HepG2 (cell line): ENCODE measurements at regions not wholly inside any gene's neighbourhood (a gene's known extent, or its start where the extent isn't known, plus 50 kb on each side); places are given as distances from the start of the nearest gene placed in this dataset.
A peak's percentile ranks its signal among the peaks of the same experiment; 100 is the strongest.

Experiments
- CHCHD3 ChIP-seq: sonication (generic); formaldehyde crosslinking; IDR thresholded peaks from 2 replicates; pipeline ENCODE4 v1.8.0; 2022; ENCODE audit warnings: mild to moderate bottlenecking, missing genetic modification reagents, moderate library complexity
- DNMT1 ChIP-seq: sonication (generic); formaldehyde crosslinking; IDR thresholded peaks from 2 replicates; pipeline ENCODE4 v1.5.1; 2020; ENCODE audit warnings: mild to moderate bottlenecking, missing genetic modification reagents
- EP300 ChIP-seq, 3 experiments: sonication (generic) in 1 of 3; formaldehyde crosslinking in 1 of 3; IDR thresholded peaks; 2 replicates each; pipeline versions ENCODE4 v1.5.1 to v1.6.1; 2011 to 2020; ENCODE audit warnings: low read depth in 2 of 3, low read length in 2 of 3, borderline replicate concordance in 1 of 3, improper control_type of control experiment in 1 of 3, mild to moderate bottlenecking in 1 of 3, missing genetic modification reagents in 1 of 3, moderate library complexity in 1 of 3
- IRF2 ChIP-seq: IDR thresholded peaks from 2 replicates; pipeline ENCODE4 v1.6.1; 2018; ENCODE audit warnings: missing genetic modification reagents, missing compliant biosample characterization
- JUN ChIP-seq: sonication (generic); formaldehyde crosslinking; IDR thresholded peaks from 2 replicates; pipeline ENCODE4 v1.4.0; 2020; ENCODE audit warnings: mild to moderate bottlenecking, missing genetic modification reagents
- MAZ ChIP-seq, 2 experiments: sonication (generic) in 1 of 2; formaldehyde crosslinking in 1 of 2; IDR thresholded peaks; 2 replicates each; pipeline versions ENCODE4 v1.5.0 to v1.6.1; 2012 to 2020; ENCODE audit warnings: low read depth in 2 of 2, mild to moderate bottlenecking in 2 of 2, borderline replicate concordance in 1 of 2, improper control_type of control experiment in 1 of 2, low read length in 1 of 2, missing genetic modification reagents in 1 of 2, moderate library complexity in 1 of 2
- MNT ChIP-seq: fragments of 450-650 bp; IDR thresholded peaks from 2 replicates; pipeline ENCODE4 v1.6.1; 2016
- NR2C2 ChIP-seq: sonication (generic); formaldehyde crosslinking; IDR thresholded peaks from 2 replicates; pipeline ENCODE4 v1.4.0; 2020; ENCODE audit warnings: missing genetic modification reagents, mild to moderate bottlenecking, moderate library complexity, borderline replicate concordance
- PLRG1 ChIP-seq: fragments of 450-650 bp; conservative IDR thresholded peaks from 2 replicates; pipeline ENCODE4 v1.6.1; 2016
- POGZ ChIP-seq: sonication (generic); formaldehyde crosslinking; IDR thresholded peaks from 2 replicates; pipeline ENCODE4 v1.4.0; 2020; ENCODE audit warnings: mild to moderate bottlenecking, missing genetic modification reagents
- PRMT3 ChIP-seq: sonication (generic); formaldehyde crosslinking; IDR thresholded peaks from 2 replicates; pipeline ENCODE4 v1.8.1; 2022; ENCODE audit warnings: low read depth, mild to moderate bottlenecking, moderate library complexity, missing genetic modification reagents, borderline replicate concordance
- ZMYM2 ChIP-seq: sonication (generic); formaldehyde crosslinking; IDR thresholded peaks from 2 replicates; pipeline ENCODE4 v1.8.0; 2022; ENCODE audit warnings: mild to moderate bottlenecking, missing genetic modification reagents
- ZNF234 ChIP-seq: sonication (generic); formaldehyde crosslinking; conservative IDR thresholded peaks from 2 replicates; pipeline ENCODE4 v1.5.1; 2020; ENCODE audit warnings: mild to moderate bottlenecking, missing genetic modification reagents
- ZNF292 ChIP-seq: sonication (generic); formaldehyde crosslinking; IDR thresholded peaks from 2 replicates; pipeline ENCODE4 v1.8.1; 2022; ENCODE audit warnings: mild to moderate bottlenecking, low read depth, missing genetic modification reagents, borderline replicate concordance
- ZNF329 ChIP-seq: sonication (generic); formaldehyde crosslinking; IDR thresholded peaks from 2 replicates; pipeline ENCODE4 v1.9.0; 2021; ENCODE audit warnings: low read depth, mild to moderate bottlenecking, missing genetic modification reagents
- ZNF543 ChIP-seq: sonication (generic); formaldehyde crosslinking; IDR thresholded peaks from 2 replicates; pipeline ENCODE4 v1.4.0; 2020; ENCODE audit warnings: mild to moderate bottlenecking, missing genetic modification reagents
- ZNF687 ChIP-seq: sonication (generic); formaldehyde crosslinking; IDR thresholded peaks from 2 replicates; pipeline ENCODE4 v1.5.1; 2020; ENCODE audit warnings: mild to moderate bottlenecking, missing genetic modification reagents, moderate library complexity
- ZNF776 ChIP-seq: sonication (generic); formaldehyde crosslinking; IDR thresholded peaks from 2 replicates; pipeline ENCODE4 v1.4.0; 2020; ENCODE audit warnings: mild to moderate bottlenecking, missing genetic modification reagents
- ZSCAN29 ChIP-seq: sonication (generic); formaldehyde crosslinking; conservative IDR thresholded peaks from 2 replicates; pipeline ENCODE4 v1.4.0; 2020; ENCODE audit warnings: mild to moderate bottlenecking, missing genetic modification reagents
- TF ChIP-seq, protein P1 (sequence below): sonication (generic); formaldehyde crosslinking; IDR thresholded peaks from 2 replicates; pipeline ENCODE4 v1.8.1; 2023; ENCODE audit warnings: missing genetic modification reagents, mild to moderate bottlenecking, borderline replicate concordance
- TF ChIP-seq, protein P2 (sequence below): sonication (generic); formaldehyde crosslinking; IDR thresholded peaks from 2 replicates; pipeline ENCODE4 v1.5.0; 2020; ENCODE audit warnings: mild to moderate bottlenecking, missing genetic modification reagents

GRCh38 chr16:87550495-87550961, 51.8 kb upstream of the JPH3 start (continued):
- TF ChIP-seq ZNF234 (CRISPR knock-in tag) (peak; percentile 66; the same call in 1 of the 2 replicates), ZNF776 (CRISPR knock-in tag) (0 out of 2 replicates have a peak, but pooled peaks have one; percentile 44), JUN (CRISPR knock-in tag) (peak; percentile 57; the same call in 1 of the 2 replicates), MNT (no peak), DNMT1 (CRISPR knock-in tag) (no peak), PLRG1 (no peak), EP300 (IDR thresholded peaks at IDR 0.05; ENCODE audit: low read depth in 2 of 2, low read length in 2 of 2) (no peak), EP300 (CRISPR knock-in tag; IDR thresholded peaks at IDR 0.05; ENCODE audit: borderline replicate concordance) (no peak), ZNF543 (CRISPR knock-in tag) (no peak), ZNF329 (CRISPR knock-in tag) (0 out of 2 replicates have a peak, but pooled peaks have one; percentile 24), PRMT3 (no peak), POGZ (CRISPR knock-in tag) (0 out of 2 replicates have a peak, but pooled peaks have one; percentile 58), NR2C2 (peak; percentile 35; the same call in 1 of the 2 replicates), ZNF687 (CRISPR knock-in tag) (peak; percentile 66), ZSCAN29 (CRISPR knock-in tag) (0 out of 2 replicates have a peak, but pooled peaks have one; percentile 50), IRF2 (CRISPR knock-in tag) (0 out of 2 replicates have a peak, but pooled peaks have one; percentile 34), ZMYM2 (CRISPR knock-in tag) (no peak), CHCHD3 (CRISPR knock-in tag) (no peak), MAZ (IDR thresholded peaks at IDR 0.05; ENCODE audit: borderline replicate concordance, low read depth, low read length) (no peak), MAZ (CRISPR knock-in tag; IDR thresholded peaks at IDR 0.05; ENCODE audit: low read depth) (0 out of 2 replicates have a peak, but pooled peaks have one; percentile 30), ZNF292 (CRISPR knock-in tag) (no peak)
- TF ChIP-seq, protein P1, sequence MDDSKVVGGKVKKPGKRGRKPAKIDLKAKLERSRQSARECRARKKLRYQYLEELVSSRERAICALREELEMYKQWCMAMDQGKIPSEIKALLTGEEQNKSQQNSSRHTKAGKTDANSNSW (CRISPR knock-in tag): no peak
- TF ChIP-seq, protein P2, sequence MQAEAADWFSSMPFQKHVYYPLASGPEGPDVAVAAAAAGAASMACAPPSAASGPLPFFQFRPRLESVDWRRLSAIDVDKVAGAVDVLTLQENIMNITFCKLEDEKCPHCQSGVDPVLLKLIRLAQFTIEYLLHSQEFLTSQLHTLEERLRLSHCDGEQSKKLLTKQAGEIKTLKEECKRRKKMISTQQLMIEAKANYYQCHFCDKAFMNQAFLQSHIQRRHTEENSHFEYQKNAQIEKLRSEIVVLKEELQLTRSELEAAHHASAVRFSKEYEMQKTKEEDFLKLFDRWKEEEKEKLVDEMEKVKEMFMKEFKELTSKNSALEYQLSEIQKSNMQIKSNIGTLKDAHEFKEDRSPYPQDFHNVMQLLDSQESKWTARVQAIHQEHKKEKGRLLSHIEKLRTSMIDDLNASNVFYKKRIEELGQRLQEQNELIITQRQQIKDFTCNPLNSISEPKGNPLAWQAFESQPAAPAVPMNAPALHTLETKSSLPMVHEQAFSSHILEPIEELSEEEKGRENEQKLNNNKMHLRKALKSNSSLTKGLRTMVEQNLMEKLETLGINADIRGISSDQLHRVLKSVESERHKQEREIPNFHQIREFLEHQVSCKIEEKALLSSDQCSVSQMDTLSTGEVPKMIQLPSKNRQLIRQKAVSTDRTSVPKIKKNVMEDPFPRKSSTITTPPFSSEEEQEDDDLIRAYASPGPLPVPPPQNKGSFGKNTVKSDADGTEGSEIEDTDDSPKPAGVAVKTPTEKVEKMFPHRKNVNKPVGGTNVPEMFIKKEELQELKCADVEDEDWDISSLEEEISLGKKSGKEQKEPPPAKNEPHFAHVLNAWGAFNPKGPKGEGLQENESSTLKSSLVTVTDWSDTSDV (CRISPR knock-in tag): 0 out of 2 replicates have a peak, but pooled peaks have one; percentile 48
